ENCODE measurements at regions not wholly inside any gene's neighbourhood (a gene's known extent, or its start where the extent isn't known, plus 50 kb on each side); places are given as distances from the start of the nearest gene placed in this dataset.

- no peak for DNase-seq (ENCODE audit: insufficient read length)
- TF ChIP-seq TAF1 (IDR thresholded peaks at IDR 0.05; ENCODE audit: borderline replicate concordance, low read depth, low read length) = no peak
- no peak for FAIRE-seq
These were observed 97.1 kb downstream of the TEX51 start for GRCh38 chr2:126995621-126996377.

DNA sequence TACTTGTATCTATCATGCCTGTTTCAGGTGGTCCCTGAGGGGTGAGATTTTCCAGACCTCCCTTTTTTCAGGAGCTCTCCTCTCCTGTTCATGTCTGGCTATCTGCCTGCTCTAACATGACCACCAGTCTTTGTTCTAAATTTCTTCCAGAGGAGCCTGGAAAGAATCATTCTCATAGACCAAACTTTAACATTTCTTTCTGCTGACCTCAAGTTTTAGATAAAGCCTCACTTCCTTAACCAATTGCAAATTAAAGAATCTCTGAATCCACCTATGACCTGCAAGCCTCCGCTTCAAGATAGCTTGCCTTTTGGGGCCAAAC, 97.6 kb downstream of the TEX51 start:
- TF ChIP-seq POLR2AphosphoS5 (IDR thresholded peaks at IDR 0.05; ENCODE audit: low read depth, low read length) = no peak
- TF ChIP-seq POLR2A (IDR thresholded peaks at IDR 0.05; ENCODE audit: low read depth, low read length) = no peak
- TF ChIP-seq TAF1 (IDR thresholded peaks at IDR 0.05; ENCODE audit: borderline replicate concordance, low read depth, low read length) = no peak
- no peak for FAIRE-seq
- no peak for DNase-seq (ENCODE audit: insufficient read length)

All from GM12892 (cell line).